ENCODE measurements at regions not wholly inside any gene's neighbourhood (a gene's known extent, or its start where the extent isn't known, plus 50 kb on each side); places are given as distances from the start of the nearest gene placed in this dataset.

DNA sequence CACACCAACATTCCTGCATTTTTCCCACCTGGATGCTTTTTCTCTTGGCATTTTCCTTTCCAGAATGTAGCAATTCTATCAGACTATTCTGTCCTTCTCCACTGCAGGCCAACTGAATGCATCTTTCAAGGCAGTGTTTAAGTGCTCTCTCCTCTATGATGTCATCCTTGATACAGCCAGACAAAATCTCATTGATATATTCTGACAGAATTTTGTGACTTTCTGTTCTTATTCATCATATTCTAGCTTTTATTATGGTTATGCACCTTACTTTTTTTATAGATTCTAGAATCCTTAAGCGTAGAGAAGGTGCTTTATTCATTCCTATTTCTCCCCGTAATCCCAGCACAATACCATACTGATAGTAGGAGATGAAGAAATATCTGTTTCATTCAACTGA, 355.5 kb upstream of the CCNH start:
- ATAC-seq (ENCODE audit: low FRiP score) (no peak), DNase-seq (no peak)
- intact Hi-C loops (cut with DNase I) = no loop called here
- WGBS, 2 donors = 80 to 90% methylated on average over 2 of the region's 2 CpGs
- H3K27me3 ChIP-seq (ENCODE audit: control insufficient read depth in 1 of 2, insufficient read depth in 2 of 2, low read length in 1 of 2) = no peaks in the 10 kb centered on the region
- H3K4me3 ChIP-seq (ENCODE audit: low read length in 2 of 2) = no peak overlapping the region
- no peaks in the 10 kb centered on the region for H3K9me3 ChIP-seq (ENCODE audit: control insufficient read depth, low read length)
- no peaks in the 10 kb centered on the region for H3K4me1 ChIP-seq (ENCODE audit: control insufficient read depth in 1 of 2, insufficient read depth in 2 of 2, low read length in 2 of 2)
- H3K27ac ChIP-seq (ENCODE audit: low read depth in 1 of 2, low read length in 2 of 2) = no peak overlapping the region
- no peaks in the 10 kb centered on the region for H3K36me3 ChIP-seq (ENCODE audit: control insufficient read depth in 1 of 2, insufficient read depth in 2 of 2, low read length in 1 of 2)

DNA sequence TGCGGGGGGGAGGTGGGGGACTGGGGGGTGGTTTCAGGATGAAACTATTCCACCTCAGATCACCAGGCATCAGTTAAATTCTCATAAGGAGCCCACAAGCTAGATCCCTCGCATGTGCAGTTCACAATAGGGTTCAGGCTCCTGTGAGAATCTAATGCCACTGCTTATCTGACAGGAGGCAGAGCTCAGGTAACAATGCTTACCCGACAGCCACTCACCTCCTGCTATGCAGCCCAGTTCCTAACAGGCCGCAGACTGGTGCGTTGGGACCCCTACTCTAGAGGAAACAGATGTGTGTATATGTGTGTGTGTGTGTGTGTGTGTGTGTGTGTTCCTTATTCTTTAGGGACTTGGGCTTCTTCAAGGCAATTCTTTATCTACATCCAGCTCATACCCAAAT, 352.3 kb upstream of the CCNH start:
- Histone ChIP-seq H3K4me3 (ENCODE audit: low read length in 2 of 2) (no peak overlapping the region), H3K36me3 (ENCODE audit: control insufficient read depth in 1 of 2, insufficient read depth in 2 of 2, low read length in 1 of 2) (no peaks in the 10 kb centered on the region), H3K9me3 (ENCODE audit: control insufficient read depth, low read length) (no peaks in the 10 kb centered on the region), H3K27ac (ENCODE audit: low read depth in 1 of 2, low read length in 2 of 2) (no peak overlapping the region), H3K27me3 (ENCODE audit: control insufficient read depth in 1 of 2, insufficient read depth in 2 of 2, low read length in 1 of 2) (no peaks in the 10 kb centered on the region), H3K4me1 (ENCODE audit: control insufficient read depth in 1 of 2, insufficient read depth in 2 of 2, low read length in 2 of 2) (no peaks in the 10 kb centered on the region)
- ATAC-seq (ENCODE audit: low FRiP score) = no peak
- intact Hi-C loops (cut with DNase I) = no loop called here
- WGBS, 2 donors = 62 to 65% methylated on average over 5 of the region's 5 CpGs
- DNase-seq = no peak

DNA sequence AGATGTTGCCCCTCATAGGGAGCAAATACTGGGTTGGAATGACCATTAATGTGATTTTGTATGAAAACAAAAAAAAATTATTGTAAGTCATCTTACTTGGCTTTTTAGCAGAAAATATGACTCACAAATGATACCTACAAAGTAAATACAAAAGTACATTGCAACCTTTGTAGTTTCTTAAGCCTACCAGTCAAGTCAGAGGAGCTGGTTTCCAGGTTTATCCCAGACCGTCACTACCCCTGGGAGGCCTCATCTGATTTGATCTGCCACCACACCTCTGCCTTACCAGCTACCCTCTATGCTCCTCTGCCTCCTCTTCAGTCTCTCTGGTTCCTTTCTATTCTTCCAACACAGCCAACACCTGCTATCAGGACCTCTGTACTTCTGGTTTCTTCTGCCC, 349.9 kb upstream of the CCNH start:
- H3K27ac ChIP-seq (ENCODE audit: low read depth in 1 of 2, low read length in 2 of 2) = no peak overlapping the region

DNA sequence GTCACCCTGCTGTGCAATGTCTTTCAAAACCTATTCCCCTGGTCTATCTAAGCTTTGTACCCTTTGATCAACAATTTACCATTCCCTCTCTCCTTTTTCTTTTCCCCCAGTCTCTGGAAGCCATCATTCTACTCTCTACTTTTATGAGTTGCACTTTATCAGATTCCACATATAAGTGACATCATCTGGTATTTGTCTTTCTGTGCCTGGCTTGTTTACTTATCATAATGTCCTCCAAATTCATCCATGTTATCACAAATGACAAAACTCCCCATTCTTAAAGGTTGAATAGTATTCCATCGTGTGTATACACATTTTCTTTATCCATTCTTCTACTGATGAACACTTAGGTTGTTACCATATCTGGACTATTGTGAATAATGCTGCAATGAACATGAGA, 344.2 kb upstream of the CCNH start:
- ATAC-seq (ENCODE audit: low FRiP score) (no peak), DNase-seq (no peak)
- intact Hi-C loops (cut with DNase I) = no loop called here
- WGBS, 2 donors = 61 to 76% methylated on average over 1 of the region's 1 CpG
- H3K4me3 ChIP-seq (ENCODE audit: low read length in 2 of 2) = no peak overlapping the region
- no peaks in the 10 kb centered on the region for H3K9me3 ChIP-seq (ENCODE audit: control insufficient read depth, low read length)
- no peak overlapping the region for H3K27ac ChIP-seq (ENCODE audit: low read depth in 1 of 2, low read length in 2 of 2)
- H3K36me3 ChIP-seq (ENCODE audit: control insufficient read depth in 1 of 2, insufficient read depth in 2 of 2, low read length in 1 of 2) = no peaks in the 10 kb centered on the region
- no peaks in the 10 kb centered on the region for H3K27me3 ChIP-seq (ENCODE audit: control insufficient read depth in 1 of 2, insufficient read depth in 2 of 2, low read length in 1 of 2)
- no peaks in the 10 kb centered on the region for H3K4me1 ChIP-seq (ENCODE audit: control insufficient read depth in 1 of 2, insufficient read depth in 2 of 2, low read length in 2 of 2)

More for the DNA sequence above, 349.9 kb upstream of the CCNH start:
- Histone ChIP-seq H3K4me1 (ENCODE audit: control insufficient read depth in 1 of 2, insufficient read depth in 2 of 2, low read length in 2 of 2) (no peaks in the 10 kb centered on the region), H3K36me3 (ENCODE audit: control insufficient read depth in 1 of 2, insufficient read depth in 2 of 2, low read length in 1 of 2) (no peaks in the 10 kb centered on the region), H3K27me3 (ENCODE audit: control insufficient read depth in 1 of 2, insufficient read depth in 2 of 2, low read length in 1 of 2) (no peaks in the 10 kb centered on the region), H3K4me3 (ENCODE audit: low read length in 2 of 2) (no peak overlapping the region), H3K9me3 (ENCODE audit: control insufficient read depth, low read length) (no peaks in the 10 kb centered on the region)
- intact Hi-C loops (cut with DNase I) = no loop called here
- DNase-seq (no peak), ATAC-seq (ENCODE audit: low FRiP score) (no peak)
- WGBS, 2 donors = 79 to 80% methylated on average over 1 of the region's 1 CpG

DNA sequence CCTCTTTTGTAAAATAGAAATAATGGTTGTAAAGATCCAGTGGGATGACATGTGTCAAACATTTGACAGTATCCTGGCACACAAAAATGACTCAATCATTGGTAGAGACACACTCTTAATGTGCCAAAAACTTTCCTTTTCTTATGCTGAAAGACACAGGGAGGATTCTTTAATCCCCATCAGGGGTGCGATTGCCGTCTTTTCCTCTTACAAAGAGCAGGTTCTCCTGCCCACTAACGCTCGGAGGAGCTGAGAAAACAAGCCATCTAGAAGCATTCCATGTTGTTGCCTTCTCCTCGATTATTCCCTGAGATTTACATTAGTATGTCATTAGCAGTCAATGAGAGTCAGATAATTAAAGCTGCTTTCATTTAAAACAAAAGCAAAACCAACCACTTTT, 342.6 kb upstream of the CCNH start:
- no peak for ATAC-seq (ENCODE audit: low FRiP score)
- no peaks in the 10 kb centered on the region for H3K36me3 ChIP-seq (ENCODE audit: control insufficient read depth in 1 of 2, insufficient read depth in 2 of 2, low read length in 1 of 2)
- 16 to 21% methylated on average over 5 of the region's 5 CpGs for WGBS, 2 donors

DNA sequence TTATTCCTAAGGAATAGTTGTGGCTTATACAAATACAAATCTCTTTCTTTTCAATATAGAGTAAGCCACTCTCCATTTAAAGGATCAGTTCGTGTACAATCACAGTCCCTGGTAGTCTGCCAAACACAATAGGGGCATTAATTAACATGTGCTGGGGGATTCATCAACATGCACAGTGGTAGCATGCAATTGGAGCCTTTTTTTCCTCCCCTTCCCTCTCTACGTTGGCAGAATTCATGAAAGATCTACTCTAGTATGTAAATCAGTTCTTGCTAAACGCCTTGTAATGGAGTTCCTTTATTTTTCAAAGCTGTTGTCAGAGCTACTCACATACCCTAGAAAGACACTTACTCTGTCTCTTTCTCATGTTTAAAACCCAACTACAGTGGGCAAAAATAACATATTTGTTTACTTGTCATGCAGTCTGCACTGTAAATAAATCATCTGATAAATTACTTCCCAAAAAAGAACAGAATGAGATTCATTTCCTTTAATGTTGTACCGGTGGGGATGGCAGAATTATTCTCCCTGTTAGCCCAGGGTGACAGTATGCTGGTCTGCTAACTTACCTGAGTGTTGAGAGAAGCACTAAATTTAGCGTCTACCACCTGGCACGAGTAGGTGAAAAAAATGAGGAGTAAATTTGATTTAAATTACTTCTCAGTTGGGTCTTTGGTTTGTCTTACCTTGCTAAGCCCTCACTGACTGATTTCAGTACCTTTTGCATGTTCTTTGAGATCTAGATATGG, 341.5 kb upstream of the CCNH start:
- DNase-seq (no peak), ATAC-seq (ENCODE audit: low FRiP score) (no peak)
- Histone ChIP-seq H3K27me3 (ENCODE audit: control insufficient read depth in 1 of 2, insufficient read depth in 2 of 2, low read length in 1 of 2) (no peaks in the 10 kb centered on the region), H3K4me1 (ENCODE audit: control insufficient read depth in 1 of 2, insufficient read depth in 2 of 2, low read length in 2 of 2) (no peaks in the 10 kb centered on the region), H3K4me3 (ENCODE audit: low read length in 2 of 2) (no peak overlapping the region), H3K9me3 (ENCODE audit: control insufficient read depth, low read length) (no peaks in the 10 kb centered on the region), H3K36me3 (ENCODE audit: control insufficient read depth in 1 of 2, insufficient read depth in 2 of 2, low read length in 1 of 2) (no peaks in the 10 kb centered on the region), H3K27ac (ENCODE audit: low read depth in 1 of 2, low read length in 2 of 2) (no peak overlapping the region)
- intact Hi-C loops (cut with DNase I) = no loop called here
- 12 to 15% methylated on average over 6 of the region's 6 CpGs for WGBS, 2 donors

More for the DNA sequence above, 342.6 kb upstream of the CCNH start:
- H3K4me1 ChIP-seq (ENCODE audit: control insufficient read depth in 1 of 2, insufficient read depth in 2 of 2, low read length in 2 of 2) = no peaks in the 10 kb centered on the region
- intact Hi-C loops (cut with DNase I) = no loop called here
- H3K4me3 ChIP-seq (ENCODE audit: low read length in 2 of 2) = no peak overlapping the region
- no peak for DNase-seq
- H3K9me3 ChIP-seq (ENCODE audit: control insufficient read depth, low read length) = no peaks in the 10 kb centered on the region
- H3K27ac ChIP-seq (ENCODE audit: low read depth in 1 of 2, low read length in 2 of 2) = no peak overlapping the region
- no peaks in the 10 kb centered on the region for H3K27me3 ChIP-seq (ENCODE audit: control insufficient read depth in 1 of 2, insufficient read depth in 2 of 2, low read length in 1 of 2)

DNA sequence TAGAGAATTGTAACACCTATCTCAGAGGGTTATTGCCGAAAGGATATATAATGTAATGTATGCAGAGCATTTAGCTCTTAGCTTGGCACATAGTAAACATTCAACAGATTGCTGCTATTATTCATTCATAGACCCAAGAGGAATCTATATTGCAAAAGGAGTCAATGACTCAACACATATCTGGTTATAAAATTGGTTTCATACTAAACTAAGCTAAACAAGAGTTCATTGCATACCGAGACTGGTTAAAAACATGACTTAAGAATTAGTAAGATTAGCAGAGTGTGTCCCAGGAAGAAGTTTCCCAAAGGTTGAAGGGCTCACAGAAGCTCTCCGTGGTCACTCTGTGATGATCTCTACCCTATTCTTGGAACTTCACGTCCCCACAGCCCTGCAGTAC, 339.6 kb upstream of the CCNH start:
- intact Hi-C loops (cut with DNase I) = no loop called here
- no peak for DNase-seq
- H3K9me3 ChIP-seq (ENCODE audit: control insufficient read depth, low read length) = no peaks in the 10 kb centered on the region
- H3K27me3 ChIP-seq (ENCODE audit: control insufficient read depth in 1 of 2, insufficient read depth in 2 of 2, low read length in 1 of 2) = no peaks in the 10 kb centered on the region
- H3K4me1 ChIP-seq (ENCODE audit: control insufficient read depth in 1 of 2, insufficient read depth in 2 of 2, low read length in 2 of 2) = no peaks in the 10 kb centered on the region
- no peak overlapping the region for H3K4me3 ChIP-seq (ENCODE audit: low read length in 2 of 2)
- 80 to 81% methylated on average over 4 of the region's 4 CpGs for WGBS, 2 donors
- no peaks in the 10 kb centered on the region for H3K36me3 ChIP-seq (ENCODE audit: control insufficient read depth in 1 of 2, insufficient read depth in 2 of 2, low read length in 1 of 2)
- no peak overlapping the region for H3K27ac ChIP-seq (ENCODE audit: low read depth in 1 of 2, low read length in 2 of 2)
- ATAC-seq (ENCODE audit: low FRiP score) = no peak

DNA sequence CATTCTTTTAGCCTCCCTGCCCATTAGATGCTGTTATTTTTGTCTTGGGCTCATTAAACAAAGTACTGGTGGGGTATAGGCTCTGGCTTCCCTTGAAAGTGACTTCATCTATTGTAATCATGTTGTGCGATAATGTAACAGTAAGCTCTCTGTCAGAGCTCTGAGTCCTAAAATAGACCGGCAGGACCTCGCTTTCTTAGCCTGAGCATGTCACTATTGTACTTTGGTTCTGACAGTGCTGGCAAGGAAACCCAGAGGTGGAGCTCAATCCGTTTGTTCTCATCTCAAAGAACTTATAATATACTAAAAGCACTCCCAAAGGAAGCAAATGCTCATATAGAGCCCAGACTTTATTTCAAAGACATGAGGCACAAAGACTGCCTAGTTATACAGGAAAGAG, 339.1 kb upstream of the CCNH start:
- H3K4me3 ChIP-seq (ENCODE audit: low read length in 2 of 2) = no peak overlapping the region
- intact Hi-C loops (cut with DNase I) = no loop called here
- WGBS, 2 donors = 65 to 75% methylated on average over 4 of the region's 4 CpGs
- H3K27me3 ChIP-seq (ENCODE audit: control insufficient read depth in 1 of 2, insufficient read depth in 2 of 2, low read length in 1 of 2) = no peaks in the 10 kb centered on the region
- H3K27ac ChIP-seq (ENCODE audit: low read depth in 1 of 2, low read length in 2 of 2) = no peak overlapping the region
- no peaks in the 10 kb centered on the region for H3K4me1 ChIP-seq (ENCODE audit: control insufficient read depth in 1 of 2, insufficient read depth in 2 of 2, low read length in 2 of 2)
- no peak for DNase-seq
- no peaks in the 10 kb centered on the region for H3K36me3 ChIP-seq (ENCODE audit: control insufficient read depth in 1 of 2, insufficient read depth in 2 of 2, low read length in 1 of 2)
- H3K9me3 ChIP-seq (ENCODE audit: control insufficient read depth, low read length) = no peaks in the 10 kb centered on the region
- ATAC-seq (ENCODE audit: low FRiP score) = no peak

DNA sequence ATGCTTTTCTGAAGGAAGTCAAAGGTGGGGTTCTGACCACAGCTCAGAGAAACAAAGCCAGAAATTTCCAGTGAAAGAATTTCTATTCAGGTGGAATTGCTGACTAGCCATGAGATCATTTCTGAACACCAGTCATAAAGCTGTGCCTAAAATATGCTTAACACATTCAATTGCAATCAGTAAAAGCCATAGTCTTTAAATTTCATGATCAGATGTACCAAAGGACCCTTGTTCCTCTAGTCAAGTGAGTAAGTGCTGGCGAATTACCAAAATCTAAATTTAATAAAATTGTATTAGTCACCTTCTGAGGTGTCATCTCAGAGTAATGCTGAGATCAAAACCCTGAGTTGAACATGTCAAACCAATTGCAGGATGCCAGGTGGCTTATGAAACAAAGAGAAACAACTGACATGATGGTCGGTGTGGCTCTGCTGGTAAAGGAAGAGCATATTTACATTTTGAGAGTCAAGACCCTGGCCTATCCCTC, 334.2 kb upstream of the CCNH start:
- Histone ChIP-seq H3K27me3 (ENCODE audit: control insufficient read depth in 1 of 2, insufficient read depth in 2 of 2, low read length in 1 of 2) (no peaks in the 10 kb centered on the region), H3K9me3 (ENCODE audit: control insufficient read depth, low read length) (peaks cover 1% of the 10 kb centered on the region), H3K27ac (ENCODE audit: low read depth in 1 of 2, low read length in 2 of 2) (no peak overlapping the region), H3K4me1 (ENCODE audit: control insufficient read depth in 1 of 2, insufficient read depth in 2 of 2, low read length in 2 of 2) (no peaks in the 10 kb centered on the region), H3K4me3 (ENCODE audit: low read length in 2 of 2) (no peak overlapping the region), H3K36me3 (ENCODE audit: control insufficient read depth in 1 of 2, insufficient read depth in 2 of 2, low read length in 1 of 2) (no peaks in the 10 kb centered on the region)
- 78% methylated on average over 2 of the region's 2 CpGs for WGBS, 2 donors
- intact Hi-C loops (cut with DNase I) = no loop called here
- ATAC-seq (ENCODE audit: low FRiP score) = no peak
- no peak for DNase-seq
